ENCODE measurements at regions not wholly inside any gene's neighbourhood (a gene's known extent, or its start where the extent isn't known, plus 50 kb on each side); places are given as distances from the start of the nearest gene placed in this dataset.

DNA sequence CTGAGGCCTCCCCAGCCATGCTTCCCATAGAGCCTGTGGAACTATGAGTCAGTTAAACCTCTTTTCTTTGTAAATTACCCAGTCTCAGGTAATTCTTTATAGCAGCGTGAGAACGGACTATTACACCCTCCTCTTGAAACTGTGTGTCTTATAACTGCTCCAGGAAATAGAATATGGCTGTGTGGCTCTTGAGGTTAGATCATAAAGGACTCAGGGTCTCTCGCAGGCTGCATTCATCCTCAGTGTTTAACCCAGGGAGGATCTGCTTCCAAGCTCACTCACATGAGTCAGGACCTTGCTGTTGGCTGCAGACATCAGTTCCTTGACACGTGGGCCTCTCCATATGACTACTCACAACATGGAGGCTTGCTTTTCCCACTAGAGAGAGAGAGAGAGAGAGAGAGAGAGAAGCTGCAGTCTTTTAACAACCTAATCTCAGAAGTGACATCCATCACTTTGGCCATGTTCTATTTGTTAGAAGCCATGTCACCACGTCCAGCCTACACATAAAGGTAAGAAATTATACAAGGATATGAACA lies 114.3 kb upstream of the UBE2E1 start:
- Histone ChIP-seq H3K4me1 (ENCODE audit: control insufficient read depth in 4 of 4, insufficient read depth in 4 of 4, low read length in 3 of 4) (no peaks in the 10 kb centered on the region), H3K9me3 (ENCODE audit: control insufficient read depth in 4 of 4, low read length in 3 of 4) (peaks cover 0 to 8% (median 2%) of the 10 kb centered on the region in 4 donors), H3K27ac (ENCODE audit: low read depth in 1 of 2, low read length in 2 of 2) (no peak overlapping the region), H3K36me3 (ENCODE audit: control insufficient read depth in 4 of 4, insufficient read depth in 3 of 4, low read depth in 1 of 4, low read length in 3 of 4) (no peaks in the 10 kb centered on the region), H3K4me3 (ENCODE audit: low read depth in 1 of 3, low read length in 3 of 3) (no peak overlapping the region), H3K27me3 (ENCODE audit: control insufficient read depth in 4 of 4, insufficient read depth in 4 of 4, low read length in 3 of 4) (no peaks in the 10 kb centered on the region), H3K9ac (ENCODE audit: low read depth in 1 of 2, low read length in 2 of 2) (no peak overlapping the region)
- TF ChIP-seq, protein P1, sequence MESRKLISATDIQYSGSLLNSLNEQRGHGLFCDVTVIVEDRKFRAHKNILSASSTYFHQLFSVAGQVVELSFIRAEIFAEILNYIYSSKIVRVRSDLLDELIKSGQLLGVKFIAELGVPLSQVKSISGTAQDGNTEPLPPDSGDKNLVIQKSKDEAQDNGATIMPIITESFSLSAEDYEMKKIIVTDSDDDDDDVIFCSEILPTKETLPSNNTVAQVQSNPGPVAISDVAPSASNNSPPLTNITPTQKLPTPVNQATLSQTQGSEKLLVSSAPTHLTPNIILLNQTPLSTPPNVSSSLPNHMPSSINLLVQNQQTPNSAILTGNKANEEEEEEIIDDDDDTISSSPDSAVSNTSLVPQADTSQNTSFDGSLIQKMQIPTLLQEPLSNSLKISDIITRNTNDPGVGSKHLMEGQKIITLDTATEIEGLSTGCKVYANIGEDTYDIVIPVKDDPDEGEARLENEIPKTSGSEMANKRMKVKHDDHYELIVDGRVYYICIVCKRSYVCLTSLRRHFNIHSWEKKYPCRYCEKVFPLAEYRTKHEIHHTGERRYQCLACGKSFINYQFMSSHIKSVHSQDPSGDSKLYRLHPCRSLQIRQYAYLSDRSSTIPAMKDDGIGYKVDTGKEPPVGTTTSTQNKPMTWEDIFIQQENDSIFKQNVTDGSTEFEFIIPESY (IDR thresholded peaks at IDR 0.05) = no peak
- TF ChIP-seq SP1 (IDR thresholded peaks at IDR 0.05) (no peak), RAD21 (IDR thresholded peaks at IDR 0.05) (no peak), HNF4G (IDR thresholded peaks at IDR 0.05) (no peak), FOXA2 (IDR thresholded peaks at IDR 0.05) (no peak), EGR1 (IDR thresholded peaks at IDR 0.05; ENCODE audit: low read depth in 2 of 2) (no peak), HNF4A (conservative IDR thresholded peaks at IDR 0.05) (no peak), YY1 (IDR thresholded peaks at IDR 0.05) (no peak), TAF1 (conservative IDR thresholded peaks at IDR 0.05) (no peak), JUND (IDR thresholded peaks at IDR 0.05) (no peak), RXRA (IDR thresholded peaks at IDR 0.05) (no peak), FOXA1 (IDR thresholded peaks at IDR 0.05) (no peak), NR2F2 (IDR thresholded peaks at IDR 0.05) (no peak), GABPA (IDR thresholded peaks at IDR 0.05 in 1 of 2, conservative IDR thresholded peaks at IDR 0.05 in 1 of 2) (no peak)
- TF ChIP-seq, protein P2, sequence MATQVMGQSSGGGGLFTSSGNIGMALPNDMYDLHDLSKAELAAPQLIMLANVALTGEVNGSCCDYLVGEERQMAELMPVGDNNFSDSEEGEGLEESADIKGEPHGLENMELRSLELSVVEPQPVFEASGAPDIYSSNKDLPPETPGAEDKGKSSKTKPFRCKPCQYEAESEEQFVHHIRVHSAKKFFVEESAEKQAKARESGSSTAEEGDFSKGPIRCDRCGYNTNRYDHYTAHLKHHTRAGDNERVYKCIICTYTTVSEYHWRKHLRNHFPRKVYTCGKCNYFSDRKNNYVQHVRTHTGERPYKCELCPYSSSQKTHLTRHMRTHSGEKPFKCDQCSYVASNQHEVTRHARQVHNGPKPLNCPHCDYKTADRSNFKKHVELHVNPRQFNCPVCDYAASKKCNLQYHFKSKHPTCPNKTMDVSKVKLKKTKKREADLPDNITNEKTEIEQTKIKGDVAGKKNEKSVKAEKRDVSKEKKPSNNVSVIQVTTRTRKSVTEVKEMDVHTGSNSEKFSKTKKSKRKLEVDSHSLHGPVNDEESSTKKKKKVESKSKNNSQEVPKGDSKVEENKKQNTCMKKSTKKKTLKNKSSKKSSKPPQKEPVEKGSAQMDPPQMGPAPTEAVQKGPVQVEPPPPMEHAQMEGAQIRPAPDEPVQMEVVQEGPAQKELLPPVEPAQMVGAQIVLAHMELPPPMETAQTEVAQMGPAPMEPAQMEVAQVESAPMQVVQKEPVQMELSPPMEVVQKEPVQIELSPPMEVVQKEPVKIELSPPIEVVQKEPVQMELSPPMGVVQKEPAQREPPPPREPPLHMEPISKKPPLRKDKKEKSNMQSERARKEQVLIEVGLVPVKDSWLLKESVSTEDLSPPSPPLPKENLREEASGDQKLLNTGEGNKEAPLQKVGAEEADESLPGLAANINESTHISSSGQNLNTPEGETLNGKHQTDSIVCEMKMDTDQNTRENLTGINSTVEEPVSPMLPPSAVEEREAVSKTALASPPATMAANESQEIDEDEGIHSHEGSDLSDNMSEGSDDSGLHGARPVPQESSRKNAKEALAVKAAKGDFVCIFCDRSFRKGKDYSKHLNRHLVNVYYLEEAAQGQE (IDR thresholded peaks at IDR 0.05) = no peak
- TF ChIP-seq, protein P3, sequence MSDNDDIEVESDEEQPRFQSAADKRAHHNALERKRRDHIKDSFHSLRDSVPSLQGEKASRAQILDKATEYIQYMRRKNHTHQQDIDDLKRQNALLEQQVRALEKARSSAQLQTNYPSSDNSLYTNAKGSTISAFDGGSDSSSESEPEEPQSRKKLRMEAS (IDR thresholded peaks at IDR 0.05) = no peak
- TF ChIP-seq, protein P4, sequence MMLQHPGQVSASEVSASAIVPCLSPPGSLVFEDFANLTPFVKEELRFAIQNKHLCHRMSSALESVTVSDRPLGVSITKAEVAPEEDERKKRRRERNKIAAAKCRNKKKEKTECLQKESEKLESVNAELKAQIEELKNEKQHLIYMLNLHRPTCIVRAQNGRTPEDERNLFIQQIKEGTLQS (IDR thresholded peaks at IDR 0.05) = no peak
- TF ChIP-seq, protein P5, sequence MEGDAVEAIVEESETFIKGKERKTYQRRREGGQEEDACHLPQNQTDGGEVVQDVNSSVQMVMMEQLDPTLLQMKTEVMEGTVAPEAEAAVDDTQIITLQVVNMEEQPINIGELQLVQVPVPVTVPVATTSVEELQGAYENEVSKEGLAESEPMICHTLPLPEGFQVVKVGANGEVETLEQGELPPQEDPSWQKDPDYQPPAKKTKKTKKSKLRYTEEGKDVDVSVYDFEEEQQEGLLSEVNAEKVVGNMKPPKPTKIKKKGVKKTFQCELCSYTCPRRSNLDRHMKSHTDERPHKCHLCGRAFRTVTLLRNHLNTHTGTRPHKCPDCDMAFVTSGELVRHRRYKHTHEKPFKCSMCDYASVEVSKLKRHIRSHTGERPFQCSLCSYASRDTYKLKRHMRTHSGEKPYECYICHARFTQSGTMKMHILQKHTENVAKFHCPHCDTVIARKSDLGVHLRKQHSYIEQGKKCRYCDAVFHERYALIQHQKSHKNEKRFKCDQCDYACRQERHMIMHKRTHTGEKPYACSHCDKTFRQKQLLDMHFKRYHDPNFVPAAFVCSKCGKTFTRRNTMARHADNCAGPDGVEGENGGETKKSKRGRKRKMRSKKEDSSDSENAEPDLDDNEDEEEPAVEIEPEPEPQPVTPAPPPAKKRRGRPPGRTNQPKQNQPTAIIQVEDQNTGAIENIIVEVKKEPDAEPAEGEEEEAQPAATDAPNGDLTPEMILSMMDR (IDR thresholded peaks at IDR 0.05; ENCODE audit: low read depth, low read length, missing input control) = no peak
- 85% methylated on average over 5 of the region's 5 CpGs for WGBS
- DNase-seq (ENCODE audit: low spot score) = no peak

Data from liver (tissue), 8 donors.